MM.1S (cell line): ENCODE measurements at regions not wholly inside any gene's neighbourhood (a gene's known extent, or its start where the extent isn't known, plus 50 kb on each side); places are given as distances from the start of the nearest gene placed in this dataset.

Experiments used
- EZH2 ChIP-seq: fragments of 300-600 bp; sonication (generic); optimal IDR thresholded peaks from 2 replicates; pipeline ENCODE3; 2017; ENCODE audit warnings: low read depth, mild to moderate bottlenecking, antibody characterized with exemption, low read length, mixed read lengths
- EZH2phosphoT487 ChIP-seq: fragments of 300-600 bp; sonication (generic); IDR thresholded peaks from 2 replicates; pipeline ENCODE4 v1.6.1; 2018; ENCODE audit warnings: antibody characterized with exemption, low read length
- TF ChIP-seq, protein P1 (sequence below): fragments of 300-600 bp; sonication (generic); IDR thresholded peaks from 2 replicates; pipeline ENCODE4 v1.5.1; 2016; ENCODE audit warnings: antibody characterized with exemption, low read length, mixed read lengths

GRCh38 chr3:67875858-67876257, 221.4 kb upstream of the SUCLG2 start:
- TF ChIP-seq, protein P1, sequence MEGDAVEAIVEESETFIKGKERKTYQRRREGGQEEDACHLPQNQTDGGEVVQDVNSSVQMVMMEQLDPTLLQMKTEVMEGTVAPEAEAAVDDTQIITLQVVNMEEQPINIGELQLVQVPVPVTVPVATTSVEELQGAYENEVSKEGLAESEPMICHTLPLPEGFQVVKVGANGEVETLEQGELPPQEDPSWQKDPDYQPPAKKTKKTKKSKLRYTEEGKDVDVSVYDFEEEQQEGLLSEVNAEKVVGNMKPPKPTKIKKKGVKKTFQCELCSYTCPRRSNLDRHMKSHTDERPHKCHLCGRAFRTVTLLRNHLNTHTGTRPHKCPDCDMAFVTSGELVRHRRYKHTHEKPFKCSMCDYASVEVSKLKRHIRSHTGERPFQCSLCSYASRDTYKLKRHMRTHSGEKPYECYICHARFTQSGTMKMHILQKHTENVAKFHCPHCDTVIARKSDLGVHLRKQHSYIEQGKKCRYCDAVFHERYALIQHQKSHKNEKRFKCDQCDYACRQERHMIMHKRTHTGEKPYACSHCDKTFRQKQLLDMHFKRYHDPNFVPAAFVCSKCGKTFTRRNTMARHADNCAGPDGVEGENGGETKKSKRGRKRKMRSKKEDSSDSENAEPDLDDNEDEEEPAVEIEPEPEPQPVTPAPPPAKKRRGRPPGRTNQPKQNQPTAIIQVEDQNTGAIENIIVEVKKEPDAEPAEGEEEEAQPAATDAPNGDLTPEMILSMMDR, result no peak
- TF ChIP-seq EZH2 (no peak), EZH2phosphoT487 (no peak)
